K562 (cell line): ENCODE measurements at regions not wholly inside any gene's neighbourhood (a gene's known extent, or its start where the extent isn't known, plus 50 kb on each side); places are given as distances from the start of the nearest gene placed in this dataset.

Source experiments
- ATAC-seq: fragments of 200-7000 bp; cut with Tn5 transposase; 3 replicates; pipeline ENCODE4 v1.9.1; 2020; ENCODE audit warnings: moderate library complexity
- BruUV-seq: library from RNA; stranded (reverse); fragments of 400-500 nt; replicated peaks from 2 replicates; lab custom pipeline; 2021; lab: Mats Ljungman, UMichigan
- CTCF ChIA-PET: fragments of 300-600 bp; formaldehyde crosslinking; extraction: SDS; loops from one replicate; lab custom pipeline; 2021; ENCODE audit warnings: low intra/inter-chr PET ratio; lab: Yijun Ruan, JAX
- POLR2A ChIA-PET: fragments of 300-600, 350-650 bp; sonication (Branson Sonifier 250); formaldehyde crosslinking; extraction: SDS; loops from one replicate; lab custom pipeline; 2021; ENCODE audit warnings: antibody characterized with exemption, inconsistent platforms; lab: Yijun Ruan, JAX
- DNase-seq, 4 experiments: peaks; one replicate each; pipeline versions ENCODE4 v3.0.0 to v3.0.0-alpha.2; 2011 to 2018; ENCODE audit warnings: low spot score in 3 of 4, mixed read lengths in 3 of 4; ENCODE audit errors: extremely low read depth in 1 of 4
- FAIRE-seq: peaks from 2 replicates; lab custom pipeline; 2011; peaks lifted over from hg19 to GRCh38; lab: Jason Lieb, UNC
- H2AFZ ChIP-seq: 2 replicates; pipeline ENCODE4 v1.6.0; 2011; ENCODE audit warnings: low read depth, low read length, control low read depth, inconsistent platforms
- H3K27ac ChIP-seq: fragments of 200-600 bp; 3 replicates; pipeline ENCODE4 v1.8.0; 2011; ENCODE audit warnings: low read depth, mild to moderate bottlenecking, control low read depth, inconsistent platforms, low read length, moderate library complexity, mixed read lengths; ENCODE audit errors: extremely low read depth
- H3K27me3 ChIP-seq, 2 experiments: fragments of 300-600 bp in 1 of 2; 2 replicates in 1 of 2; 3 replicates in 1 of 2; pipeline versions ENCODE4 v1.6.0 to v1.8.0; 2011; ENCODE audit warnings: inconsistent platforms in 2 of 2, low read length in 2 of 2, mild to moderate bottlenecking in 1 of 2, mixed read lengths in 1 of 2, moderate library complexity in 1 of 2; ENCODE audit not compliant: control insufficient read depth in 2 of 2, insufficient read depth in 2 of 2
- H3K36me3 ChIP-seq: fragments of 300-600 bp; 3 replicates; pipeline ENCODE4 v1.8.0; 2011; ENCODE audit warnings: mild to moderate bottlenecking, low read length, inconsistent platforms; ENCODE audit not compliant: control insufficient read depth, insufficient read depth
- H3K4me1 ChIP-seq, 2 experiments: fragments of 200-600 bp in 1 of 2; replicated peaks in 1 of 2; 2 replicates in 1 of 2; 3 replicates in 1 of 2; pipeline versions ENCODE4 v1.5.1 to v1.8.0; 2011; ENCODE audit warnings: inconsistent platforms in 2 of 2, low read length in 2 of 2, mild to moderate bottlenecking in 1 of 2, mixed read lengths in 1 of 2, moderate library complexity in 1 of 2; ENCODE audit not compliant: control insufficient read depth in 2 of 2, insufficient read depth in 2 of 2
- H3K4me2 ChIP-seq: 2 replicates; pipeline ENCODE4 v1.6.1; 2011; ENCODE audit warnings: low read length, control low read depth, inconsistent platforms, mixed read lengths; ENCODE audit not compliant: insufficient read depth
- H3K4me3 ChIP-seq: fragments of 200-600 bp; sonication (generic), shearing (Covaris generic); 2 replicates; pipeline ENCODE4 v1.5.1; 2016; ENCODE audit warnings: control low read depth, inconsistent platforms
- H3K79me2 ChIP-seq: fragments of 200-600 bp; 3 replicates; pipeline ENCODE4 v1.8.0; 2011; ENCODE audit warnings: low read length, inconsistent platforms; ENCODE audit not compliant: control insufficient read depth, insufficient read depth
- H3K9ac ChIP-seq, 2 experiments: 2 replicates each; pipeline versions ENCODE4 v1.6.0 to v1.6.1; 2011; ENCODE audit warnings: low read depth in 2 of 2, low read length in 2 of 2, control low read depth in 1 of 2, inconsistent platforms in 1 of 2, mild to moderate bottlenecking in 1 of 2, mixed read lengths in 1 of 2; ENCODE audit not compliant: insufficient read depth in 1 of 2
- H3K9me1 ChIP-seq: one replicate; pipeline ENCODE4 v1.6.0; 2011; ENCODE audit warnings: inconsistent platforms, mild to moderate bottlenecking, low read length, moderate library complexity; ENCODE audit not compliant: control insufficient read depth, insufficient read depth
- H3K9me3 ChIP-seq: replicated peaks from 2 replicates; pipeline ENCODE4 v1.5.1; 2011; ENCODE audit warnings: low read depth, low read length, inconsistent platforms; ENCODE audit not compliant: control insufficient read depth, insufficient read depth
- H4K20me1 ChIP-seq: replicated peaks from 2 replicates; pipeline ENCODE4 v1.6.1; 2011; ENCODE audit warnings: low read length, inconsistent platforms, mixed read lengths; ENCODE audit not compliant: control insufficient read depth, insufficient read depth
- C11orf30 ChIP-seq: fragments of 450-650 bp; IDR thresholded peaks from 2 replicates; pipeline ENCODE4 v1.6.1; 2016; ENCODE audit warnings: low read depth, mild to moderate bottlenecking
- CHD4 ChIP-seq: fragments of 200-600 bp; sonication (generic); IDR thresholded peaks from 3 replicates; pipeline ENCODE4 v1.6.1; 2012; ENCODE audit warnings: low read depth, mild to moderate bottlenecking, mixed read lengths, low read length, inconsistent platforms; ENCODE audit not compliant: insufficient read depth, insufficient replicate concordance, poor library complexity, severe bottlenecking
- ID3 ChIP-seq, 2 experiments: fragments of 250-450 bp in 1 of 2; fragments of 450-650 bp in 1 of 2; sonication (Bioruptor Pico) in 1 of 2; IDR thresholded peaks; 2 replicates each; pipeline versions ENCODE4 v1.6.1 to v1.8.0; 2016 to 2021; ENCODE audit warnings: mild to moderate bottlenecking in 2 of 2, moderate library complexity in 2 of 2, missing compliant biosample characterization in 1 of 2, missing genetic modification characterization in 1 of 2
- NFIC ChIP-seq: fragments of 450-650 bp; IDR thresholded peaks from 2 replicates; pipeline ENCODE4 v1.6.1; 2017; ENCODE audit warnings: mild to moderate bottlenecking, inconsistent platforms
- NONO ChIP-seq, 2 experiments: fragments of 200-400 bp in 1 of 2; fragments of 450-650 bp in 1 of 2; formaldehyde crosslinking in 1 of 2; IDR thresholded peaks; 2 replicates each; pipeline ENCODE4 v1.6.1; 2017; ENCODE audit warnings: low read depth in 2 of 2, mild to moderate bottlenecking in 2 of 2, moderate library complexity in 2 of 2, low read length in 1 of 2
- PHTF2 ChIP-seq: fragments of 250-450 bp; sonication (Bioruptor Pico); IDR thresholded peaks from 2 replicates; pipeline ENCODE4 v1.5.0; 2021; ENCODE audit warnings: mild to moderate bottlenecking
- TOE1 ChIP-seq, 2 experiments: fragments of 450-650 bp in 1 of 2; sonication (generic) in 1 of 2; formaldehyde crosslinking in 1 of 2; IDR thresholded peaks; 2 replicates each; pipeline versions ENCODE4 v1.7.1 to v1.8.0; 2016 to 2022; ENCODE audit warnings: borderline replicate concordance in 2 of 2, mild to moderate bottlenecking in 2 of 2, antibody characterized with exemption in 1 of 2, inconsistent platforms in 1 of 2, low read depth in 1 of 2, missing genetic modification reagents in 1 of 2, moderate library complexity in 1 of 2
- ZNF133 ChIP-seq: fragments of 250-450 bp; sonication (Bioruptor Pico); IDR thresholded peaks from 2 replicates; pipeline ENCODE4 v1.4.0; 2020; ENCODE audit warnings: mild to moderate bottlenecking
- ZNF274 ChIP-seq: IDR thresholded peaks from 2 replicates; pipeline ENCODE4 v1.6.1; 2011; ENCODE audit warnings: low read depth, mild to moderate bottlenecking, low read length, moderate library complexity, borderline replicate concordance
- ZNF583 ChIP-seq: fragments of 250-450 bp; sonication (Bioruptor Pico); IDR thresholded peaks from 2 replicates; pipeline ENCODE4 v1.4.0; 2020
- ZNF76 ChIP-seq: fragments of 250-450 bp; sonication (Bioruptor Pico); IDR thresholded peaks from 2 replicates; pipeline ENCODE4 v1.4.0; 2020; ENCODE audit warnings: mild to moderate bottlenecking, moderate library complexity, borderline replicate concordance
- ZNF785 ChIP-seq: fragments of 250-450 bp; sonication (Bioruptor Pico); IDR thresholded peaks from 2 replicates; pipeline ENCODE4 v1.4.0; 2020; ENCODE audit warnings: mild to moderate bottlenecking
- WGBS: fragments of 100-300 bp; shearing (Covaris generic); methylation state at CpG from one replicate; pipeline ENCODE4 v1.1.6; 2016; ENCODE audit warnings: low coverage, mixed read lengths; ENCODE audit not compliant: insufficient coverage; ENCODE audit errors: missing lambda C conversion rate; 5-methylcytosine and 5-hydroxymethylcytosine counted together
- in situ Hi-C: fragments of 300-500 bp; cut with MboI; formaldehyde crosslinking; loops from 4 replicates; pipeline ENCODE4 v1.15.0; 2018; ENCODE audit warnings: inconsistent platforms, mixed read lengths
- intact Hi-C: fragments of 100-400 bp; cut with micrococcal nuclease; formaldehyde crosslinking; loops from 2 replicates; pipeline ENCODE4 v1.14.2; 2022
- TF ChIP-seq, protein P1 (sequence below): fragments of 450-650 bp; formaldehyde crosslinking; conservative IDR thresholded peaks from 2 replicates; pipeline ENCODE4 v1.4.0; 2022; ENCODE audit warnings: mild to moderate bottlenecking, missing genetic modification characterization

DNA sequence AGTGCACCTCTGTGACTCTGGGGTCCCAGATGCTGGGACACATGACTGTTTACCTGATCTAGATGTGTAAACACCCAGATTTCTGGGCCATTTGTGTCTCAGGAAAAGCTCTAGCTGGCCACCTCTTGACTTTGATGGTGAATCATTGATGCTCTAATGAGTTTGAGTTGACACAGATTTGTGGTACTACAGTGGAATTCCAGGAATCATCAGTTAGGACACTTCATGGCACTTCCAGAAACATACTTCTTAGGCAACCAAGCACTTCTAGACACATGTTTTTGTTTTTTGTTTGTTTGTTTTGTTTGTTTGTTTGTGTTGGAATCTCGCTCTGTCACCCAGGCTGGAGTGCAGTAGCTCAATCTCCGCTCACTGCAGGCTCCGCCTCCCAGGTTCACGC is 302.2 kb upstream of the ZMIZ1 start (continued):
- TF ChIP-seq CHD4 (no peak), ZNF583 (CRISPR knock-in tag) (no peak), ZNF76 (CRISPR knock-in tag) (no peak)
- TF ChIP-seq, protein P1, sequence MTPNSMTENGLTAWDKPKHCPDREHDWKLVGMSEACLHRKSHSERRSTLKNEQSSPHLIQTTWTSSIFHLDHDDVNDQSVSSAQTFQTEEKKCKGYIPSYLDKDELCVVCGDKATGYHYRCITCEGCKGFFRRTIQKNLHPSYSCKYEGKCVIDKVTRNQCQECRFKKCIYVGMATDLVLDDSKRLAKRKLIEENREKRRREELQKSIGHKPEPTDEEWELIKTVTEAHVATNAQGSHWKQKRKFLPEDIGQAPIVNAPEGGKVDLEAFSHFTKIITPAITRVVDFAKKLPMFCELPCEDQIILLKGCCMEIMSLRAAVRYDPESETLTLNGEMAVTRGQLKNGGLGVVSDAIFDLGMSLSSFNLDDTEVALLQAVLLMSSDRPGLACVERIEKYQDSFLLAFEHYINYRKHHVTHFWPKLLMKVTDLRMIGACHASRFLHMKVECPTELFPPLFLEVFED = no peak

DNA sequence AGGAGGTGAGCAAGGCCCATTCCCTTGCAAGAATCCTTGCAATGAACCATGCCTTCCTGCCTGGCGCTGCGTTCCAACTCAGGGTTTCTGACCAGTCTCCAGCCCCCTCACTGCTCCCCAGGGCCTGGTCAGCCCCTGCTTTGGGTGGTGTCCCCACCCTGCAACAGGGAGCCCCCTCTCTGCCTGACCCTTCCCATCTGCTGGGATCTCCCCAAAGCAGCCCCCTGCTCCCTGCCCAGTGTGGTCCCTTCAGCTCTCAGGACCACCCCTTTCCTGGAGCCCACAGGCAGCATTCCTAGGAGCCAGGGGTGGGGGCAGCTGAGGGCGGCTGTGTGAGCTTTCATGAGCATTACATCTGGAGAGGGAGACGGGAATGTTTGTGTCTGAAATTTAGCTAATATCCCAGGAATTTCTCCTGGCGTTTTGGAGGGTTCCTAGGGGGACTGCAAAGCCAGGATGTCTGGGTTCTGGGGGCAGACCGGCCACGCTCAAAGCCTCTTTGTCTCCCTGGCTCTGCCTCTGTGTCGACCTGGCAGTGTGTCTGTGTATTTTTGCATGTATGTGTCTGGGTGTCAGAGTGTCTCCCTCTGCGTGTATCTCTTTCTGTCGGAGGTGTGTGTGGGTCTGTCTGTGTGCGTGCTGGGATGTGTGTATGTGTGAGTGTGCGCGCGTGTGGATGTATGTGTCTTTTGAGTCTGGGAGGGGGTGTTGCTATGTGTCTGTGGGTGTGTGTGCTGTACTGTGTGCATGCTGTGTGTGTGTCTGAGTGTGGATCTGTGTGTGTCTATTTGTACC is 300.5 kb upstream of the ZMIZ1 start:
- H3K9me1 ChIP-seq = no peaks in the 10 kb centered on the region
- no peaks in the 10 kb centered on the region for H3K4me1 ChIP-seq
- H3K79me2 ChIP-seq = no peaks in the 10 kb centered on the region
- in situ Hi-C loops = no loop called here
- peak; percentile 6 for FAIRE-seq
- no TSS peak for BruUV-seq
- no peaks in the 10 kb centered on the region for H3K36me3 ChIP-seq
- H3K27me3 ChIP-seq = peaks cover 29 to 78% of the 10 kb centered on the region in 2 experiments; a peak in 4 of 5 replicates
- TF ChIP-seq C11orf30 (no peak), ZNF785 (CRISPR knock-in tag) (no peak), PHTF2 (CRISPR knock-in tag) (no peak), NONO (IDR thresholded peaks at IDR 0.05; ENCODE audit: low read depth in 2 of 2, low read length in 1 of 2) (no peak), ID3 (CRISPR knock-in tag; IDR thresholded peaks at IDR 0.05) (no peak), ID3 (tag; IDR thresholded peaks at IDR 0.05) (no peak), ZNF76 (CRISPR knock-in tag) (no peak), NFIC (no peak), ZNF274 (no peak), TOE1 (IDR thresholded peaks at IDR 0.05; ENCODE audit: borderline replicate concordance) (no peak), TOE1 (CRISPR knock-in tag; IDR thresholded peaks at IDR 0.05; ENCODE audit: borderline replicate concordance, low read depth) (no peak), ZNF133 (CRISPR knock-in tag) (no peak)
- no peaks in the 10 kb centered on the region for H3K9me3 ChIP-seq
- no peaks in the 10 kb centered on the region; the same call in 1 of the 2 replicates for H4K20me1 ChIP-seq
- H2AFZ ChIP-seq = no peak overlapping the region
- intact Hi-C loops = no loop called here
- CTCF ChIA-PET = no interaction called here
- H3K27ac ChIP-seq = no peak overlapping the region
- no peak; the same call in 2 of the 3 replicates for ATAC-seq
- no peak for DNase-seq
- no peak overlapping the region for H3K4me3 ChIP-seq
- H3K4me2 ChIP-seq = no peak overlapping the region
- H3K9ac ChIP-seq = no peak overlapping the region
- POLR2A ChIA-PET = no interaction called here
- WGBS = under 1% methylated on average over 14 of the region's 14 CpGs
